ENCODE measurements at regions not wholly inside any gene's neighbourhood (a gene's known extent, or its start where the extent isn't known, plus 50 kb on each side); places are given as distances from the start of the nearest gene placed in this dataset.
A peak's percentile ranks its signal among the peaks of the same experiment; 100 is the strongest.

DNA sequence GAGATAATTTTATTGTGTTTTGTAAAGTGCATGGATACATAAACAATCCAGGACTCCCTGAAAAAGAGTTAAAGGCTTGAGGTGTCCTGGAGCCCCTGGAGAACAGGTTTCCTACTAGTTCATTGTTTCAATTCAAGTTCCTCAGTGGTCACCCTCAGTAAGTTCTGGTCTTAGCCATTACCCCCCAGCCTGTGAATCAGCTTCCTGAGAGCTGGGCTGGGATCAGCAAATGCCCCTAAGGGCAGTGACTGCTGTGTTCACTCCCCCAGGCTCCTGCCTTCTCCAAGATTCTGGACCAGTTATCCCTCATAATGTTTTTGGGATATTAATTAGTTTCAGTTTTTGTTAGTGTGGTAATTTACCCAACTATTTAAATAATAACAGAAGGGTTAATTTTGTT lies 151.6 kb upstream of the PRSS58 start:
- H3K4me3 ChIP-seq (ENCODE audit: low read length) = no peak overlapping the region
- TF ChIP-seq, protein P1, sequence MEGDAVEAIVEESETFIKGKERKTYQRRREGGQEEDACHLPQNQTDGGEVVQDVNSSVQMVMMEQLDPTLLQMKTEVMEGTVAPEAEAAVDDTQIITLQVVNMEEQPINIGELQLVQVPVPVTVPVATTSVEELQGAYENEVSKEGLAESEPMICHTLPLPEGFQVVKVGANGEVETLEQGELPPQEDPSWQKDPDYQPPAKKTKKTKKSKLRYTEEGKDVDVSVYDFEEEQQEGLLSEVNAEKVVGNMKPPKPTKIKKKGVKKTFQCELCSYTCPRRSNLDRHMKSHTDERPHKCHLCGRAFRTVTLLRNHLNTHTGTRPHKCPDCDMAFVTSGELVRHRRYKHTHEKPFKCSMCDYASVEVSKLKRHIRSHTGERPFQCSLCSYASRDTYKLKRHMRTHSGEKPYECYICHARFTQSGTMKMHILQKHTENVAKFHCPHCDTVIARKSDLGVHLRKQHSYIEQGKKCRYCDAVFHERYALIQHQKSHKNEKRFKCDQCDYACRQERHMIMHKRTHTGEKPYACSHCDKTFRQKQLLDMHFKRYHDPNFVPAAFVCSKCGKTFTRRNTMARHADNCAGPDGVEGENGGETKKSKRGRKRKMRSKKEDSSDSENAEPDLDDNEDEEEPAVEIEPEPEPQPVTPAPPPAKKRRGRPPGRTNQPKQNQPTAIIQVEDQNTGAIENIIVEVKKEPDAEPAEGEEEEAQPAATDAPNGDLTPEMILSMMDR (conservative IDR thresholded peaks at IDR 0.05; ENCODE audit: low read depth, low read length) = no peak
- no peak for DNase-seq (ENCODE audit: low read depth)

DNA sequence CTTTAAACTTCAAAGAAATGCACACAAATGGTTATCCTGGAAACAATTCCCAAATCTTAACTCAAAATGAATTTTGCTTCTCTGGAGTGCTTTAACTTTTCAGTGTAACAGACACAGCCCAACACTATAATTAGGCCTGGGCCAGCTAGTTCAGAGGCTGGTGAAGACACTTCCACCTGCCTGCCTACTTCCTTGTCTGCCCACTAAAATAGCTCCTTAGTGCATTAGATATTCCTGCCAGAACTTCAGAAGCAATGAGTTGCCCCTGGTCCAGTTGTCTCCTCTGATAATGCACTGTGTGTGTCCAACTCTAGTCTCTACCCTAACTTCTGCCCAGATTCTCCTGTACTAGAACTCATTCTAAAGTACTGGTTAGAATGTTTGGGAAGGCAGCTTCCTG lies 150.9 kb upstream of the PRSS58 start:
- no peak for DNase-seq (ENCODE audit: low read depth)
- TF ChIP-seq, protein P1 (conservative IDR thresholded peaks at IDR 0.05; ENCODE audit: low read depth, low read length) = no peak
- H3K4me3 ChIP-seq (ENCODE audit: low read length) = no peak overlapping the region

DNA sequence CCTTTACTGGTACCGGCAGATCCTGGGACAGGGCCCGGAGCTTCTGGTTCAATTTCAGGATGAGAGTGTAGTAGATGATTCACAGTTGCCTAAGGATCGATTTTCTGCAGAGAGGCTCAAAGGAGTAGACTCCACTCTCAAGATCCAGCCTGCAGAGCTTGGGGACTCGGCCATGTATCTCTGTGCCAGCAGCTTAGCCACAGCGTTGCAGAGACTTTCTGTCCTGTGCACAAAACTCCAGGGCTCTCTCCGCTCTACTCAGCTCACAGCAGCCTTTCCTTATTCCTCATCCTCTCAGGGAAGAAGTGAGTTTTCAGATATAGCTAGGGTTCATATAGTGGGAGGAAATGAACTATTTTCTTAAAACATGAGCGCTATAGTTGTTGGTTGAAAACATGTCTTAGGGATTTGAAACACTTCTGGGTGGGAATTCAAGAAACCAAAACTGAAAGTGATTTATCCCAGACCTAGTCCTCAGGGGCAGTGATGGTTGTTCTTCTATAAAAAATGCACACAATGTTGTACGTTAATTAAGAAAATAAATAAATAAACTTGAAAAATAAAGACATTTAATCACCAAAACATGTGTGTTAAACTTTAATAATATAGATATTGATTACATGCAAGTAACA lies 150.2 kb upstream of the PRSS58 start:
- H3K4me3 ChIP-seq (ENCODE audit: low read length) = no peak overlapping the region
- TF ChIP-seq, protein P1 (conservative IDR thresholded peaks at IDR 0.05; ENCODE audit: low read depth, low read length) = no peak
- no peak for DNase-seq (ENCODE audit: low read depth)

DNA sequence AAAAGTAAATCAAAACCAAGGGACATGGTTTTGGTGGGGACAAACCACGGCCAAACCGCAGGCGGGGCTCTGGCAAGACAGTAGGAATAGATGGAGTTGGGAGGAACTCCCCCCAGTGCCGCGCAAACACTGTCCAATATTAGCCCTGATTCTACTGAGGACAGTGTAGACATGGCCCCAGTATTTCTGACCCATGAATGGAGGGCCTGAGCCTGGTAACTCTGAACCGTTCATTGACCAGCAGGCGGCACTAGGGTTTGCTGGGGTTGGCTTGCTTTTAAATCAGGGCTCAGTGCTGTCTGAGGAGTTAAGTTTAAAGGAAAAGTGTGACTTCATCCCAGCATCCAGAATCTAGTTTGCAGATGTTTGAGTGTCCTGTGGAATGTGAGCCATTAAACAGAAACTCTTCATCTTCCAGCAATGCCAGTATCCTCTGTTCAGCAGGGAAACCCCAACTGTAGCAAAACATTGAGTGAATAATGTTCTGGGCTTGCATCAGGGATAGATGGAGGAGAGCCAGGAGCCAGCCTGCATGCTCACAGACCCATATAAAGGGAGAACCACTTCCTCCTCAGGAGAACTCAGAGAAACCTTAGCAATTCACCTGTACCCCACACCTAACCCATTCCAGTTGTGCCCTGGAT lies 147.4 kb upstream of the PRSS58 start:
- H3K4me3 ChIP-seq (ENCODE audit: low read length) = no peak overlapping the region
- TF ChIP-seq, protein P1 (conservative IDR thresholded peaks at IDR 0.05; ENCODE audit: low read depth, low read length) = peak; percentile 10
- no peak for DNase-seq (ENCODE audit: low read depth)

DNA sequence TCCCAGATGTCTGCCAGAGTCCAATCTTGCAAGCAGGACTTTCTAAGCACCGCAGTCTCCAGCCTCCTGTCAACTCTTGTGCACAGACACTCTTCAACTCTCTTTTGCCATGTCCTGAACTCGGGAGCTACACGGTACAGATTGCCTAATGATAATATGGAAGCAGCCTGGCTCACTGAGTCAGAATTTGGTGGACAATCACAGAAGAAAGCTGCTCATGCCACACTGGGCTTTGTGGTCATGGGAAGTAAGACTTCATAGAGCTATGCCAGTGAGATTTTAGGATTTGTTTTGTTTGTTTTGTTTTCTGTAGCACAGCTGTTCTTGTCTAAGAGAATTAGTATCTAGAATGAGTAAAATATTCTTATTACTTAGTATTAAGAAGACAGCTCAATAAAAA lies 144.1 kb upstream of the PRSS58 start:
- DNase-seq (ENCODE audit: low read depth) = no peak
- no peak overlapping the region for H3K4me3 ChIP-seq (ENCODE audit: low read length)
- TF ChIP-seq, protein P1 (conservative IDR thresholded peaks at IDR 0.05; ENCODE audit: low read depth, low read length) = no peak

DNA sequence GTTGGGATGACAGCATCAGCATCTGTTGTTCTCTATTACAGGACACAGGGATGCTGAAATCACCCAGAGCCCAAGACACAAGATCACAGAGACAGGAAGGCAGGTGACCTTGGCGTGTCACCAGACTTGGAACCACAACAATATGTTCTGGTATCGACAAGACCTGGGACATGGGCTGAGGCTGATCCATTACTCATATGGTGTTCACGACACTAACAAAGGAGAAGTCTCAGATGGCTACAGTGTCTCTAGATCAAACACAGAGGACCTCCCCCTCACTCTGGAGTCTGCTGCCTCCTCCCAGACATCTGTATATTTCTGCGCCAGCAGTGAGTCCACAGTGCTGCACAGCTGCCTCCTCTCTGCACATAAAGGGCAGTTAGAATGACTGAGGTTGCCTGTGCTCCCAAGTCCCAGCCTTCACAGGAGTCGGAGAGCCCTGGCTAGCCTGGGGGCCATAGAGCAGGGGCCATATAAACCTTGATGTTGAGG lies 142.2 kb upstream of the PRSS58 start:
- H3K4me3 ChIP-seq (ENCODE audit: low read length) = no peak overlapping the region
- TF ChIP-seq, protein P1 (conservative IDR thresholded peaks at IDR 0.05; ENCODE audit: low read depth, low read length) = no peak
- DNase-seq (ENCODE audit: low read depth) = no peak
